GM19395 (cell line): ENCODE measurements at regions not wholly inside any gene's neighbourhood (a gene's known extent, or its start where the extent isn't known, plus 50 kb on each side); places are given as distances from the start of the nearest gene placed in this dataset.
"Not testable (repeated sequence)": the region's sequence is repeated elsewhere in the genome, so short reads cannot be mapped to it uniquely, and the experiment has no call there.

Source experiments
- ATAC-seq: cut with Tn5 transposase; IDR thresholded peaks from one replicate; pipeline ENCODE4 v1.9.1; 2021; ENCODE audit warnings: mild to moderate bottlenecking, moderate library complexity; ENCODE audit not compliant: unreplicated experiment

- ATAC-seq = no peak
These were observed 105.8 kb upstream of the TRIM2 start for GRCh38 chr4:153098427-153098826.

- no peak for ATAC-seq
These were observed 104.7 kb upstream of the TRIM2 start for GRCh38 chr4:153099391-153100140.

GRCh38 chr4:153106736-153107135, 97.5 kb upstream of the TRIM2 start:
- not testable (repeated sequence) for ATAC-seq

- ATAC-seq = no peak
These were observed 97.0 kb upstream of the TRIM2 start for GRCh38 chr4:153107246-153107645.

- ATAC-seq = no peak
These were observed 94.9 kb upstream of the TRIM2 start for GRCh38 chr4:153109296-153109849.

GRCh38 chr4:153110739-153111138, 93.5 kb upstream of the TRIM2 start:
- no peak for ATAC-seq

GRCh38 chr4:153111426-153112040, 92.7 kb upstream of the TRIM2 start:
- ATAC-seq = no peak

GRCh38 chr4:153112041-153112441, 92.2 kb upstream of the TRIM2 start:
- no peak for ATAC-seq

GRCh38 chr4:153113061-153113837, 91.0 kb upstream of the TRIM2 start:
- no peak for ATAC-seq

GRCh38 chr4:153113838-153114105, 90.5 kb upstream of the TRIM2 start:
- ATAC-seq = no peak

GRCh38 chr4:153114771-153115321, 89.4 kb upstream of the TRIM2 start:
- ATAC-seq = no peak

- ATAC-seq = peak; percentile 89
These were observed 88.6 kb upstream of the TRIM2 start for GRCh38 chr4:153115322-153116290.

GRCh38 chr4:153116291-153116680, 88.0 kb upstream of the TRIM2 start:
- no peak for ATAC-seq

- no peak for ATAC-seq
These were observed 87.4 kb upstream of the TRIM2 start for GRCh38 chr4:153116801-153117200.

GRCh38 chr4:153117554-153117953, 86.7 kb upstream of the TRIM2 start:
- ATAC-seq = no peak

- no peak for ATAC-seq
These were observed 84.6 kb upstream of the TRIM2 start for GRCh38 chr4:153119626-153120025.

GRCh38 chr4:153120235-153120634, 84.0 kb upstream of the TRIM2 start:
- ATAC-seq = no peak

- ATAC-seq = no peak
These were observed 81.4 kb upstream of the TRIM2 start for GRCh38 chr4:153122855-153123254.

- ATAC-seq = no peak
These were observed 78.1 kb upstream of the TRIM2 start for GRCh38 chr4:153126137-153126536.

GRCh38 chr4:153127760-153128494, 76.3 kb upstream of the TRIM2 start:
- peak; percentile 84 for ATAC-seq
